CD4-positive, alpha-beta T cell (primary cell): ENCODE measurements at regions not wholly inside any gene's neighbourhood (a gene's known extent, or its start where the extent isn't known, plus 50 kb on each side); places are given as distances from the start of the nearest gene placed in this dataset.

ENCODE experiments used
- ATAC-seq: fragments of 200-7000 bp; cut with Tn5 transposase; one replicate; pipeline ENCODE4 v1.10.0; 2022; ENCODE audit warnings: mild to moderate bottlenecking; ENCODE audit not compliant: poor library complexity
- CTCF ChIA-PET: fragments of 350-600 bp; sonication (Branson Sonifier 250); formaldehyde crosslinking; loops from one replicate; lab custom pipeline; 2021; ENCODE audit warnings: antibody characterized with exemption, inconsistent platforms; lab: Charles Lee
- POLR2A ChIA-PET: fragments of 350-600 bp; sonication (Branson Sonifier 250); formaldehyde crosslinking; loops from one replicate; lab custom pipeline; 2021; ENCODE audit warnings: antibody characterized with exemption, inconsistent platforms; lab: Charles Lee
- DNase-seq, 14 experiments: peaks; one replicate each; pipeline ENCODE4 v3.0.0-alpha.2; 2013 to 2020; ENCODE audit warnings: mixed read lengths in 2 of 14
- H3K27ac ChIP-seq, 2 donors: one replicate each; pipeline versions ENCODE4 v1.5.1 to v1.7.0; 2013; ENCODE audit warnings: low read length in 2 of 2, low read depth in 1 of 2, mild to moderate bottlenecking in 1 of 2
- H3K27me3 ChIP-seq, 2 experiments: 1 replicate in 1 of 2; 2 replicates in 1 of 2; pipeline versions ENCODE4 v1.6.1 to v1.7.0; 2013; ENCODE audit warnings: low read length in 2 of 2, control low read depth in 1 of 2, mild to moderate bottlenecking in 1 of 2, moderate library complexity in 1 of 2; ENCODE audit not compliant: insufficient read depth in 2 of 2, control insufficient read depth in 1 of 2
- H3K36me3 ChIP-seq: one replicate; pipeline ENCODE4 v1.6.1; 2013; ENCODE audit warnings: low read length, control low read depth; ENCODE audit not compliant: insufficient read depth
- H3K4me1 ChIP-seq: one replicate; pipeline ENCODE4 v1.6.1; 2013; ENCODE audit warnings: low read length, control low read depth; ENCODE audit not compliant: insufficient read depth
- H3K4me3 ChIP-seq: one replicate; pipeline ENCODE4 v1.5.1; 2013; ENCODE audit warnings: mild to moderate bottlenecking, low read length, moderate library complexity
- H3K9me3 ChIP-seq, 2 experiments: 1 replicate in 1 of 2; 2 replicates in 1 of 2; pipeline versions ENCODE4 v1.6.1 to v1.7.0; 2013; ENCODE audit warnings: low read length in 2 of 2, mild to moderate bottlenecking in 2 of 2, control low read depth in 1 of 2, moderate library complexity in 1 of 2; ENCODE audit not compliant: control insufficient read depth in 1 of 2, insufficient read depth in 1 of 2
- H3K27ac Mint-ChIP-seq: one replicate; pipeline ENCODE4 v1.8.0; 2020; ENCODE audit warnings: mixed read lengths
- H3K27me3 Mint-ChIP-seq: one replicate; pipeline ENCODE4 v1.8.0; 2021; ENCODE audit warnings: mixed read lengths
- H3K36me3 Mint-ChIP-seq: one replicate; pipeline ENCODE4 v1.8.0; 2021; ENCODE audit warnings: low read depth, mixed read lengths
- H3K4me1 Mint-ChIP-seq: one replicate; pipeline ENCODE4 v1.8.0; 2021; ENCODE audit warnings: low read depth, mixed read lengths
- H3K4me3 Mint-ChIP-seq: one replicate; pipeline ENCODE4 v1.8.0; 2020; ENCODE audit warnings: mild to moderate bottlenecking, mixed read lengths
- H3K9me3 Mint-ChIP-seq: one replicate; pipeline ENCODE4 v1.8.0; 2020; ENCODE audit warnings: mixed read lengths
- CTCF ChIP-seq: fragments of 200-600 bp; IDR thresholded peaks from one replicate; pipeline ENCODE4 v1.8.0; 2022; ENCODE audit warnings: antibody characterized with exemption, mild to moderate bottlenecking
- intact Hi-C, 2 experiments: fragments of 100-400 bp; cut with DNase I in 1 of 2; cut with micrococcal nuclease in 1 of 2; formaldehyde crosslinking; loops; one replicate each; pipeline versions ENCODE4 v1.15.1 to v1.9.0; 2023 to 2025; cut with DNase I, micrococcal nuclease

GRCh38 chr16:18039931-18040330, 296.6 kb downstream of the NPIPA8 start:
- POLR2A ChIA-PET = no interaction called here
- Mint-ChIP-seq H3K27ac (no peak overlapping the region), H3K27me3 (peaks cover 11% of the 10 kb centered on the region), H3K4me3 (no peak overlapping the region), H3K4me1 (no peaks in the 10 kb centered on the region), H3K36me3 (no peaks in the 10 kb centered on the region), H3K9me3 (no peaks in the 10 kb centered on the region)
- H3K4me1 ChIP-seq = no peaks in the 10 kb centered on the region
- no peaks in the 10 kb centered on the region for H3K36me3 ChIP-seq
- no peak overlapping the region for H3K4me3 ChIP-seq
- DNase-seq (no peak), ATAC-seq (no peak)
- CTCF ChIA-PET = no interaction called here
- H3K9me3 ChIP-seq = no peaks in the 10 kb centered on the region
- no peak overlapping the region for H3K27ac ChIP-seq
- no peak for TF ChIP-seq CTCF
- peaks cover 0 to 5% of the 10 kb centered on the region in 2 experiments for H3K27me3 ChIP-seq
- intact Hi-C loops = no loop called here

- no peaks in the 10 kb centered on the region for H3K4me1 ChIP-seq
- H3K4me3 Mint-ChIP-seq = no peak overlapping the region
- H3K27ac ChIP-seq = no peak overlapping the region
- TF ChIP-seq CTCF = no peak
- DNase-seq = no peak
- H3K4me3 ChIP-seq = no peak overlapping the region
- H3K36me3 ChIP-seq = no peaks in the 10 kb centered on the region
- no peaks in the 10 kb centered on the region for H3K9me3 Mint-ChIP-seq
- CTCF ChIA-PET = no interaction called here
- H3K4me1 Mint-ChIP-seq = no peaks in the 10 kb centered on the region
- no peak overlapping the region for H3K27ac Mint-ChIP-seq
- peaks cover 6% of the 10 kb centered on the region for H3K27me3 Mint-ChIP-seq
- no peaks in the 10 kb centered on the region for H3K27me3 ChIP-seq
- POLR2A ChIA-PET = no interaction called here
- intact Hi-C loops = no loop called here
- ATAC-seq = no peak
- no peaks in the 10 kb centered on the region for H3K36me3 Mint-ChIP-seq
- H3K9me3 ChIP-seq = no peaks in the 10 kb centered on the region
Measured at GRCh38 chr16:18037051-18037450, 299.5 kb downstream of the NPIPA8 start.

GRCh38 chr16:18024611-18025010, 311.9 kb downstream of the NPIPA8 start:
- Mint-ChIP-seq H3K4me1 (no peaks in the 10 kb centered on the region), H3K36me3 (no peaks in the 10 kb centered on the region), H3K4me3 (no peak overlapping the region), H3K9me3 (peaks cover 2% of the 10 kb centered on the region), H3K27me3 (peaks cover 26% of the 10 kb centered on the region), H3K27ac (no peak overlapping the region)
- POLR2A ChIA-PET = no interaction called here
- DNase-seq (no peak), ATAC-seq (no peak)
- Histone ChIP-seq H3K4me3 (no peak overlapping the region), H3K9me3 (no peaks in the 10 kb centered on the region), H3K27me3 (peaks cover 0 to 2% of the 10 kb centered on the region in 2 experiments), H3K4me1 (no peaks in the 10 kb centered on the region), H3K36me3 (no peaks in the 10 kb centered on the region), H3K27ac (no peak overlapping the region)
- CTCF ChIA-PET = no interaction called here
- TF ChIP-seq CTCF = no peak
- intact Hi-C loops = no loop called here
